Testis (tissue), 2 donors: ENCODE measurements at regions not wholly inside any gene's neighbourhood (a gene's known extent, or its start where the extent isn't known, plus 50 kb on each side); places are given as distances from the start of the nearest gene placed in this dataset.

ENCODE experiments used
- DNase-seq: peaks from one replicate; pipeline ENCODE4 v3.0.0-alpha.2; 2019
- H3K27ac ChIP-seq, 2 donors: fragments of 200-600 bp; sonication (generic); one replicate each; pipeline ENCODE4 v1.5.1; 2019
- H3K27me3 ChIP-seq: fragments of 200-600 bp; sonication (generic); one replicate; pipeline ENCODE4 v1.5.1; 2019
- H3K36me3 ChIP-seq: fragments of 200-600 bp; sonication (generic); one replicate; pipeline ENCODE4 v1.5.1; 2017; ENCODE audit warnings: low read depth; ENCODE audit errors: missing control alignments
- H3K4me1 ChIP-seq: fragments of 200-600 bp; sonication (generic); one replicate; pipeline ENCODE4 v1.5.1; 2019
- H3K4me3 ChIP-seq, 2 donors: fragments of 200-600 bp; sonication (generic); one replicate each; pipeline ENCODE4 v1.5.1; 2017 to 2019
- H3K9me3 ChIP-seq: fragments of 200-600 bp; sonication (generic); one replicate; pipeline ENCODE4 v1.5.1; 2017
- POLR2A ChIP-seq: fragments of 450-650 bp; IDR thresholded peaks from one replicate; pipeline ENCODE4 v1.6.1; 2017; ENCODE audit warnings: antibody characterized with exemption, mild to moderate bottlenecking, moderate library complexity
- WGBS, 2 donors: methylation state at CpG; one replicate each; pipeline ENCODE4 v1.1.5; 2018; 5-methylcytosine and 5-hydroxymethylcytosine counted together
- intact Hi-C: fragments of 100-400 bp; cut with DNase I; formaldehyde crosslinking; loops from one replicate; pipeline ENCODE4 v1.15.1; 2023; ENCODE audit warnings: low total_unique reads
- TF ChIP-seq, protein P1 (sequence below), 3 experiments: fragments of 450-650 bp in 2 of 3; fragments of 200-600 bp in 1 of 3; sonication (generic) in 1 of 3; IDR thresholded peaks; one replicate each; pipeline ENCODE4 v1.5.1; 2016 to 2019; ENCODE audit warnings: antibody characterized with exemption in 3 of 3, mild to moderate bottlenecking in 2 of 3, moderate library complexity in 1 of 3

DNA sequence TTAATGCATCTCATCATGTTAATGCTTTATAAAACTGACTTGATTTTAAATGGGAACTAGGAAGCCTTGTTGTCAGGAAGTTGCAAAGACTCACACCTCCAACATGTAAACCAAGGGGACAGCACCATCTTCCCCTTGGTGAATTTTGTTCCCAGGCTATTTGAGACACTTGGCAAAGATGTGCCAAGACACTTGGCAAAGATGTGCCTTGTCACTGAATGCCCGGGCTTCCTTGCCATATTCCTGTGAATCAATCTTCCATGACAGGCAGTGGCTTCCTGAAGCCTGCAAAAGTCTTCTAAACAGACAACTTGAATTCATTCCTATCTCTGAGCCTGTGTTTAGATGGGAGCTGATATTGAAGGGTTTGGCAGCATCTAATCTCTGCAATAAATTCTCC is 465.4 kb upstream of the C16orf82 start:
- TF ChIP-seq POLR2A = no peak
- 50 to 55% methylated on average over 1 of the region's 1 CpG for WGBS, 2 donors
- intact Hi-C loops = no loop called here
- Histone ChIP-seq H3K27me3 (no peaks in the 10 kb centered on the region), H3K9me3 (no peaks in the 10 kb centered on the region), H3K4me1 (no peaks in the 10 kb centered on the region), H3K4me3 (no peak overlapping the region), H3K36me3 (no peaks in the 10 kb centered on the region), H3K27ac (no peak overlapping the region)
- DNase-seq = no peak

DNA sequence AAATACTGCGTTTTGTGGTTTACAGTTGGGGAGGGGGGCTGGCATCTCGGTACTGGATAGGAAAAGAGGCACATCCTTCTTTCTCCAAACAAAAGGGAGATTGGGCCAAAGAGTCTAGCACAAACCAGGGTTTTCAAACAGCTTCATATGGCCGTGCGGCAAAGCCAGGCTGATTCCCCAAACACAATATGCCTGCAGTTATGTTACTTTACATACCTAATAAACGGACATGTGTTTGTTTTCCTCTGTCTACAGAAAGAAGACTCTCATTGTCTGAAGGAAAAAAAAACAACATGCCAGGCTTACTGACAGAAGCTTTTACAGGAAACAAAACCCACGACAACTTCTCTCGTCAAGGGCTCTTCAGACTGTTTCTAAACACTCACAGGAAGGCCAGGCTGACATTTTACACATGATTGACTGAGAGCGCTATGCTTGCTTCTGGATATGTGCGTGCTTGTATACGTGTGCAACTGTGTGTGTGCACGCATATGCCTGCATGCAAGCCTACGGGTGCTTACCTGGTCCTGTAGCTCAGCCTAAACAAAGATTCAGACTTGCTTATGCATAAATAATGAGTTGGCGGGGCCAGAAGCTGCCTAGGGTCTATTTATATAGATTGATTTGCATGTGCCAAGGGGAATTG is 461.0 kb upstream of the C16orf82 start:
- H3K27me3 ChIP-seq = no peaks in the 10 kb centered on the region
- TF ChIP-seq POLR2A = no peak
- TF ChIP-seq, protein P1, sequence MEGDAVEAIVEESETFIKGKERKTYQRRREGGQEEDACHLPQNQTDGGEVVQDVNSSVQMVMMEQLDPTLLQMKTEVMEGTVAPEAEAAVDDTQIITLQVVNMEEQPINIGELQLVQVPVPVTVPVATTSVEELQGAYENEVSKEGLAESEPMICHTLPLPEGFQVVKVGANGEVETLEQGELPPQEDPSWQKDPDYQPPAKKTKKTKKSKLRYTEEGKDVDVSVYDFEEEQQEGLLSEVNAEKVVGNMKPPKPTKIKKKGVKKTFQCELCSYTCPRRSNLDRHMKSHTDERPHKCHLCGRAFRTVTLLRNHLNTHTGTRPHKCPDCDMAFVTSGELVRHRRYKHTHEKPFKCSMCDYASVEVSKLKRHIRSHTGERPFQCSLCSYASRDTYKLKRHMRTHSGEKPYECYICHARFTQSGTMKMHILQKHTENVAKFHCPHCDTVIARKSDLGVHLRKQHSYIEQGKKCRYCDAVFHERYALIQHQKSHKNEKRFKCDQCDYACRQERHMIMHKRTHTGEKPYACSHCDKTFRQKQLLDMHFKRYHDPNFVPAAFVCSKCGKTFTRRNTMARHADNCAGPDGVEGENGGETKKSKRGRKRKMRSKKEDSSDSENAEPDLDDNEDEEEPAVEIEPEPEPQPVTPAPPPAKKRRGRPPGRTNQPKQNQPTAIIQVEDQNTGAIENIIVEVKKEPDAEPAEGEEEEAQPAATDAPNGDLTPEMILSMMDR (IDR thresholded peaks at IDR 0.05) = no peak
- no peaks in the 10 kb centered on the region for H3K4me1 ChIP-seq
- H3K9me3 ChIP-seq = no peaks in the 10 kb centered on the region
- 80 to 84% methylated on average over 13 of the region's 13 CpGs for WGBS, 2 donors
- H3K27ac ChIP-seq = no peak overlapping the region
- no peak for DNase-seq
- intact Hi-C loops = no loop called here
- H3K4me3 ChIP-seq = no peak overlapping the region
- H3K36me3 ChIP-seq = no peaks in the 10 kb centered on the region

GRCh38 chr16:26606381-26607150 is 460.2 kb upstream of the C16orf82 start:
- H3K4me1 ChIP-seq = no peaks in the 10 kb centered on the region
- no peaks in the 10 kb centered on the region for H3K9me3 ChIP-seq
- TF ChIP-seq POLR2A = no peak
- TF ChIP-seq, protein P1 (IDR thresholded peaks at IDR 0.05) = no peak
- no peaks in the 10 kb centered on the region for H3K36me3 ChIP-seq
- intact Hi-C loops = no loop called here
- no peaks in the 10 kb centered on the region for H3K27me3 ChIP-seq
- DNase-seq = no peak
- H3K27ac ChIP-seq = no peak overlapping the region
- WGBS, 2 donors = 70 to 86% methylated on average over 3 of the region's 3 CpGs
- no peak overlapping the region for H3K4me3 ChIP-seq

DNA sequence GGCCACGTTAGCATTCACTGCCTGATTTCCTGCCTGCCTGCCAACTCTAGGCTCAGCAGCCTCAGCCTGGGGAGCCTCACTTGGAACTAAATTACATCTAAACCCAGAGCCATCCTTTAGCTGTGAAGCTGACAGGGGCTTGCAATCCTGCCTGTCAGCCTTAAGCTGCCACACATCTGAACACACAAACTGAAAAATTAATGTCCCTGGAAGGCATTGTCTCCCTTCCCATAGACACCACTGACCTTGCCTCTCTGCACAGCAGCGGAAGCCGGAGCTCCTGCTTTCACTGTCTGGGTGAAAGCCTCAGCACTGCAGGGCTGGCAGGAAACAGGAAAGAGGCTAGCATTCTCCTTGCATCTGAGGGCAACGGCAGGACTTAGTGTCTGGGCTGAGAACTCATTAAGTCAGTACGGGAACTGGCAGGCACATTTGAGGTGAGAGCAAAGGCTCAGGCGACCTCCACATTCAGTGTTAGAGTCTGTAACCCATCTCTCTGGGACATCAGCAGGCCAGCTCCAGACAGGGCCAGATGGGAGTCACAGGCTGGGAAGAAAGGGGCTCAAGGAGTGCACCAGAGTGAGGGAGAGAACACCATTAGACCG is 452.4 kb upstream of the C16orf82 start:
- no peaks in the 10 kb centered on the region for H3K36me3 ChIP-seq
- 55 to 63% methylated on average over 6 to 7 of the region's 7 CpGs for WGBS, 2 donors
- intact Hi-C loops = no loop called here
- no peaks in the 10 kb centered on the region for H3K4me1 ChIP-seq
- DNase-seq = no peak
- H3K27ac ChIP-seq = no peak overlapping the region
- no peaks in the 10 kb centered on the region for H3K27me3 ChIP-seq
- TF ChIP-seq, protein P1 (IDR thresholded peaks at IDR 0.05) = no peak
- TF ChIP-seq POLR2A = no peak
- no peaks in the 10 kb centered on the region for H3K9me3 ChIP-seq
- H3K4me3 ChIP-seq = no peak overlapping the region

DNA sequence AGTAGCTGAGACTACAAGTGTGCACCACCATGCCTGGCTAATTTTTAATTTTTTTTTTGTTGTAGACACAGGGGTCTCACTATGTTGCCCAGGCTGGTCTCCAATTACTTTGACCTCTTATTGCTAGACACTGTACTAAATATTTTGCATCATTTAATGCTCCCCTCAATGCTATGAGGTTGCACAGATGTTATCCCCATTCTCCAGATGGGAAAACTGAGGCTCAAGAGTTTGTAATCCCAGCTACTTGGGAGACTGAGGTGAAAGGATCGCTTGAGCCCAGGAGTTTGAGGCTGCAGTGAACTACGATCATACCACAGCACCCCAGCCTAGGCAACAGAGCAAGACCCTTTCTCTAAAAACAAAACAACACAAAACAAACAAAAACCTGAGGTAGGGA is 443.3 kb upstream of the C16orf82 start:
- H3K4me1 ChIP-seq = no peaks in the 10 kb centered on the region
- intact Hi-C loops = no loop called here
- no peaks in the 10 kb centered on the region for H3K9me3 ChIP-seq
- no peaks in the 10 kb centered on the region for H3K27me3 ChIP-seq
- 85 to 86% methylated on average over 2 of the region's 2 CpGs for WGBS, 2 donors
- TF ChIP-seq POLR2A = no peak
- TF ChIP-seq, protein P1 (IDR thresholded peaks at IDR 0.05) = no peak
- DNase-seq = no peak
- H3K27ac ChIP-seq = no peak overlapping the region
- H3K4me3 ChIP-seq = no peak overlapping the region
- no peaks in the 10 kb centered on the region for H3K36me3 ChIP-seq
